NOMO-1 treated with DMSO at 0.1 percent for 48 hours (cell line): ENCODE measurements at regions not wholly inside any gene's neighbourhood (a gene's known extent, or its start where the extent isn't known, plus 50 kb on each side); places are given as distances from the start of the nearest gene placed in this dataset.
"Not testable (repeated sequence)": the region's sequence is repeated elsewhere in the genome, so short reads cannot be mapped to it uniquely, and the experiment has no call there.

ENCODE experiments used
- DNase-seq: peaks from one replicate; lab custom pipeline; 2025; ENCODE audit not compliant: unreplicated experiment; lab: John Stamatoyannopoulos, UW

GRCh38 chr10:61192589-61192988, 248.6 kb upstream of the RHOBTB1 start:
- not testable (repeated sequence) for DNase-seq

- DNase-seq: no peak
Measured at GRCh38 chr10:61192042-61192441, 248.1 kb upstream of the RHOBTB1 start.

- DNase-seq: no peak
Measured at GRCh38 chr10:61189912-61190311, 245.9 kb upstream of the RHOBTB1 start.

GRCh38 chr10:61188691-61189090, 244.7 kb upstream of the RHOBTB1 start:
- DNase-seq: no peak

- DNase-seq: no peak
Measured at GRCh38 chr10:61188101-61188500, 244.1 kb upstream of the RHOBTB1 start.

- no peak for DNase-seq
Measured at GRCh38 chr10:61187601-61188000, 243.6 kb upstream of the RHOBTB1 start.

GRCh38 chr10:61186408-61186807, 242.4 kb upstream of the RHOBTB1 start:
- DNase-seq: no peak

- DNase-seq: no peak
Measured at GRCh38 chr10:61184429-61184828, 240.4 kb upstream of the RHOBTB1 start.

GRCh38 chr10:61183967-61184366, 240.0 kb upstream of the RHOBTB1 start:
- DNase-seq: no peak

GRCh38 chr10:61181832-61182231, 237.8 kb upstream of the RHOBTB1 start:
- no peak for DNase-seq

GRCh38 chr10:61179771-61180170, 235.8 kb upstream of the RHOBTB1 start:
- no peak for DNase-seq

- DNase-seq: no peak
Measured at GRCh38 chr10:61176424-61176823, 232.4 kb upstream of the RHOBTB1 start.

- no peak for DNase-seq
Measured at GRCh38 chr10:61175316-61175715, 231.3 kb upstream of the RHOBTB1 start.

- no peak for DNase-seq
Measured at GRCh38 chr10:61173450-61173849, 229.5 kb upstream of the RHOBTB1 start.

GRCh38 chr10:61172182-61172926, 228.4 kb upstream of the RHOBTB1 start:
- no peak for DNase-seq

GRCh38 chr10:61170594-61170993, 226.6 kb upstream of the RHOBTB1 start:
- no peak for DNase-seq

GRCh38 chr10:61169294-61169693, 225.3 kb upstream of the RHOBTB1 start:
- DNase-seq: no peak

- no peak for DNase-seq
Measured at GRCh38 chr10:61166489-61166888, 222.5 kb upstream of the RHOBTB1 start.

- DNase-seq: no peak
Measured at GRCh38 chr10:61166065-61166464, 222.1 kb upstream of the RHOBTB1 start.

- DNase-seq: peak; percentile 77
Measured at GRCh38 chr10:61164458-61165160, 220.6 kb upstream of the RHOBTB1 start.

GRCh38 chr10:61163403-61163802, 219.4 kb upstream of the RHOBTB1 start:
- DNase-seq: no peak

GRCh38 chr10:61160253-61160652, 216.3 kb upstream of the RHOBTB1 start:
- no peak for DNase-seq

GRCh38 chr10:61159253-61159652, 215.3 kb upstream of the RHOBTB1 start:
- no peak for DNase-seq
